ENCODE measurements at regions not wholly inside any gene's neighbourhood (a gene's known extent, or its start where the extent isn't known, plus 50 kb on each side); places are given as distances from the start of the nearest gene placed in this dataset.

DNA sequence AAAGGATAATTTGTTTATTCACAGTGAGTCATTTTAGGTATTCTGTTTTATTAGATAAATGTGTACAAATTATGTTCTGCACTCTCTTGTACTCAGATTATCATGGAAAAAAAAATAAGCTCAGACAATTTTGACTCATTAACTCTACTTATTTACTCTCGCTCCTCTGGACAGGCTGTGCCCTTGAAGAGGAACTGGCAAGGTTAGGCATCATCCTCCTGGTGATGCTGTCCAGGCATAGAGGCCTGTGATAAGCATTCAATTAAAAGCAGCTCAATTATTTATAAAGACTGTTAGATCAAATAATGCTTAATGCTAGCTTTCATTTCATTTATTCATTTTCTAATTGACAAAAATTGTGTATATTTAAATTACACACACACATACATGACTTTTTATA lies 518.5 kb downstream of the TENT5A start:
- no peaks in the 10 kb centered on the region for H3K9me3 ChIP-seq
- no peaks in the 10 kb centered on the region for H3K4me1 ChIP-seq
- no peaks in the 10 kb centered on the region for H3K36me3 ChIP-seq
- H3K4me3 ChIP-seq = no peak overlapping the region
- TF ChIP-seq CTCF (IDR thresholded peaks at IDR 0.05) (no peak), POLR2A (IDR thresholded peaks at IDR 0.05) (no peak)
- H3K27ac ChIP-seq = no peak overlapping the region
- ATAC-seq = no peak
- intact Hi-C loops (cut with DNase I) = no loop called here
- WGBS (ENCODE audit: insufficient coverage, low coverage, low lambda C conversion rate, missing lambda C conversion rate) = 56% methylated on average over 1 of the region's 1 CpG
- H3K27me3 ChIP-seq = no peaks in the 10 kb centered on the region
- no peak for DNase-seq

- no peaks in the 10 kb centered on the region for H3K9me3 ChIP-seq
- H3K27me3 ChIP-seq = no peaks in the 10 kb centered on the region
- no peak overlapping the region for H3K27ac ChIP-seq
- no peak overlapping the region for H3K4me3 ChIP-seq
- TF ChIP-seq POLR2A (IDR thresholded peaks at IDR 0.05) = no peak
- no peak for TF ChIP-seq CTCF (IDR thresholded peaks at IDR 0.05)
- H3K36me3 ChIP-seq = no peaks in the 10 kb centered on the region
- DNase-seq = no peak
- WGBS (ENCODE audit: insufficient coverage, low coverage, low lambda C conversion rate, missing lambda C conversion rate) = 15% methylated on average over 2 of the region's 2 CpGs
- intact Hi-C loops (cut with DNase I) = no loop called here
- H3K4me1 ChIP-seq = no peaks in the 10 kb centered on the region
- ATAC-seq = peak in 2 of 4 donors; percentile 39 to 52
These were observed 523.4 kb downstream of the TENT5A start for GRCh38 chr6:81228912-81229555.

DNA sequence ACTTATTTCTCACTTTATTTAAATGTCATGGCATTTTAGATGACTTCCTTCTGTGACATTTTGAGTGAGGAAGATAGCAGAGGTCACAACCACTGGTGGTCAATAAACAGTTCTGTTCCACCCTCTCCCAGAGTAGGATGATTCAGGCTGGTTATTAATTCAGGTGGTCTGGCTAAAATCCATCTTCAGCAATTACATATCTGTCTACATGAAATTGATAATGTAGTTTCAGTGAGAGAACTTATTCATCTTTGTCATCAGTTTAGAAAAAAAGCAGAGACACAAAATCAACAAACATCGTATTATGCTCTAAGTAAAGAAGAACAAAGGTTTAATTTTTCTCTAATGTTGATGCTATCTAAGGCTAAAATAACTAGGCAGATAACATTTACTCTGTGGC lies 525.5 kb downstream of the TENT5A start:
- Histone ChIP-seq H3K4me1 (no peaks in the 10 kb centered on the region), H3K27ac (no peak overlapping the region), H3K27me3 (no peaks in the 10 kb centered on the region), H3K9me3 (no peaks in the 10 kb centered on the region), H3K4me3 (no peak overlapping the region), H3K36me3 (no peaks in the 10 kb centered on the region)
- TF ChIP-seq POLR2A (IDR thresholded peaks at IDR 0.05) (no peak), CTCF (IDR thresholded peaks at IDR 0.05) (no peak)
- intact Hi-C loops (cut with DNase I) = no loop called here
- ATAC-seq = no peak
- DNase-seq = no peak
- WGBS (ENCODE audit: insufficient coverage, low coverage, low lambda C conversion rate, missing lambda C conversion rate) = 57% methylated on average over 1 of the region's 1 CpG

DNA sequence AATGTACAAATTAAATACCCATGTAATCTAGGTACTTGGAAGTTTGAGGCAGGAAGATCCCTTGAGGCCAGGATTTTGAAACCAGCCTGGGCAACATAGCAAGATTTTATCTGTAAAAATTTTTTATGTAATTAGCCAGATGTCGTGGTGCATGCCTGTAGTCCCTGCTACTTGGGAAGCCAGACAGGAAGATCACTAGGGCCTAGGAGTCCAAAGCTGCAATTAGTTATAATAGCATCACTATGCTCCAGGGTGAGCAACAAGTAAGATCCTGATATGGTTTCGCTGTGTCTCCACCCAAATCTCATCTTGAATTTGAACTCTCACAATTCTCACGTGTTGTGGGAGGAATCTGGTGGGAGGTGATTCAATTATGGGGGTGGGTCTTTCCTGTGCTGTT lies 535.8 kb downstream of the TENT5A start:
- H3K4me3 ChIP-seq = no peak overlapping the region
- TF ChIP-seq POLR2A (IDR thresholded peaks at IDR 0.05) = no peak
- no peak for TF ChIP-seq CTCF (IDR thresholded peaks at IDR 0.05)
- 70% methylated on average over 3 of the region's 3 CpGs for WGBS (ENCODE audit: insufficient coverage, low coverage, low lambda C conversion rate, missing lambda C conversion rate)

DNA sequence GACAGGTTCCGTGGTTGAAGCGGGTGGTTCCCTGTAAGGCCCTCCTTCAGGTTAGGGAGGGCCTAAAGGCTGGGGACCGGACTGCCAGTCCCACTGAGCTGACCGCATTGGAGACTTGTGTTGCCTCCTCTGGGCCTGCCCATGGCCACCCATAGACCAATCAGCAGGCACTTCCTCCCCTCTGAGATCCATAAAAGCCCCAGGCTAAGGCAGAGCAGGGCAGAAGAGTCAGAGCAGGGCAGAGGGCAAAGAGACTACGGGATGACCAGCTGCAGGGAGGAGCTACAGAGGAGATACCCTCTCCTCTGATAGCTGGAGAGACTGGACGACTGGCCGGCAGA lies 537.4 kb downstream of the TENT5A start:
- no peak overlapping the region for H3K4me3 ChIP-seq
- TF ChIP-seq CTCF (IDR thresholded peaks at IDR 0.05) (no peak), POLR2A (IDR thresholded peaks at IDR 0.05) (no peak)
- no peaks in the 10 kb centered on the region for H3K36me3 ChIP-seq
- intact Hi-C loops (cut with DNase I) = no loop called here
- H3K27ac ChIP-seq = no peak overlapping the region
- peak in 1 of 4 donors; percentile 33 for ATAC-seq
- no peaks in the 10 kb centered on the region for H3K4me1 ChIP-seq
- no peaks in the 10 kb centered on the region for H3K27me3 ChIP-seq
- DNase-seq = no peak
- 67% methylated on average over 1 of the region's 7 CpGs for WGBS (ENCODE audit: insufficient coverage, low coverage, low lambda C conversion rate, missing lambda C conversion rate)
- H3K9me3 ChIP-seq = no peaks in the 10 kb centered on the region

More for the DNA sequence above, 535.8 kb downstream of the TENT5A start:
- no peaks in the 10 kb centered on the region for H3K9me3 ChIP-seq
- ATAC-seq = no peak
- H3K27me3 ChIP-seq = no peaks in the 10 kb centered on the region
- H3K27ac ChIP-seq = no peak overlapping the region
- H3K36me3 ChIP-seq = no peaks in the 10 kb centered on the region
- no peaks in the 10 kb centered on the region for H3K4me1 ChIP-seq
- intact Hi-C loops (cut with DNase I) = no loop called here
- DNase-seq = no peak
